Activated T-cell treated with anti-CD3 and anti-CD28 coated beads, Interleukin-2, amount 50 U/mL, for 48 hours (primary cell): ENCODE measurements at regions not wholly inside any gene's neighbourhood (a gene's known extent, or its start where the extent isn't known, plus 50 kb on each side); places are given as distances from the start of the nearest gene placed in this dataset.
"Not testable (repeated sequence)": the region's sequence is repeated elsewhere in the genome, so short reads cannot be mapped to it uniquely, and the experiment has no call there.

ENCODE experiments used
- DNase-seq, 2 experiments: peaks; one replicate each; pipeline ENCODE4 v3.0.0-alpha.2; 2020

DNA sequence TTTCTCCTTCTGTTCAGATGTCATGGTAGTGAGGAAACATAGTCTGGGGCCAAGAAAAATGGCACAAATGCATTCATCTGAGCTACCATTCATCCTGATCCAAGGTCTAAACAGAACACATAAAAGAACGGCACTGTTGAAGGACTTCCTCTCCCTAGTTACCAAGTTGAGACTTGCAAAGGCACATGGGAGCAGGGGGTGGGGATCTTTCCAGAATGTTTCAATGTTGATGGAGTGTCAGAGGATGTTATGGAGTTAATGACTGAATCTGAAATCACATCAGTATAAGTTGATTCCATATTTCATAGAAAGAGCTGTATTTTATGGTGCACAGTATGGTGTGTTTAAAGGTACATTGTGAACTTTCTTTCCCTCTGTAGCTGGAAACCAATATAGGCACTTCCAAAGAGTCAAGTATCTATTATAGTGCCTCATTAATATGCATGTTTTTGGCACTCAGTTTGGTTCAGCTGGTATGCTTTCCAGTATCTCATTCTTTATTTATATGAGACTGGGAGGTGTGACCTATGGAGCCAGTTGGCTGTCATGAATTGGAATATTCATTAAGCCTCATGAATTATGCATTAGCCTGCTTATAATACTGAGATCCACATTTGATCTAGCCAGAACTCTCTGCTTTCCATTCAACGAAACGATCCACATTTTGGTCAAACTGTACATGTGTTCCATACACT lies 603.0 kb downstream of the NR2F1-AS1 start:
- no peak for DNase-seq

DNA sequence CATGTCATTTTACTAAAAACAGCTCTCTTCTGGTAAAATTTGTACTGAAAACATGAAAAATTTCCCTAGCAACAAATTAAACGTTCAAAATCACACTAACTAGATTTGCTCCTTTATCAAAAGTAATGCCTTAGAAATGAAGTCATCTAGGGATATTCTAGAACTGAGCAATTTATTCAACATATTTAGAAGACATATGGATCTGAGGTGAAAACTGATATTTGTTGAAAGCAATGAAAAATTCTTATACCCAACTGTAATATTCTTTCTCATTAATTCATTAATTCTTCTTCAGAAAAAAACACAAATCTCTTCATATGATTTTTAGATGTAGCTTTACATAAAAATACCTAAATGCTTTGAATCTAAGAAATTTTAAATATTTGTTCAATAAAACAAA lies 604.9 kb downstream of the NR2F1-AS1 start:
- no peak for DNase-seq

DNA sequence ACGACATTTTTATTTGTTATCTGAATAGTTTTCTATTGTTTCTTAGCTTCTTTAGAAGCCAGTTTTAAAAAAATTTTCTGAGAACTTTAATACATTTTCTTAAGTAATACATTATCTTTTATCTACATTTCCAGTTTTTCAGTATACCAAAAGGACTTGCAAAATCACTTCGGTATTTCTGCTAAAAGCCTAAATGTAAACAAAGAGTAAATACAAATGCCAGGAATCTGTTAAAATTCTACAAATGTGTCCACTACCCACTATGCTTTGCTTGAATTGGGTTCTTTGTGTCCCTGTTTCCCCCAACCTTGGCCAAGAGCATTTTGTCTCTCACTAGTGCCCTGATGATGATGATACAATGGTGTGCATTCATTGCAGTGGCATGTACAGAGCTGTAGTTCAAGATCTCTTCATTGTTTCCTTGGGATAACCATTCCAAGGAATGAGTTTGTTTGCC lies 611.2 kb downstream of the NR2F1-AS1 start:
- DNase-seq = no peak

DNA sequence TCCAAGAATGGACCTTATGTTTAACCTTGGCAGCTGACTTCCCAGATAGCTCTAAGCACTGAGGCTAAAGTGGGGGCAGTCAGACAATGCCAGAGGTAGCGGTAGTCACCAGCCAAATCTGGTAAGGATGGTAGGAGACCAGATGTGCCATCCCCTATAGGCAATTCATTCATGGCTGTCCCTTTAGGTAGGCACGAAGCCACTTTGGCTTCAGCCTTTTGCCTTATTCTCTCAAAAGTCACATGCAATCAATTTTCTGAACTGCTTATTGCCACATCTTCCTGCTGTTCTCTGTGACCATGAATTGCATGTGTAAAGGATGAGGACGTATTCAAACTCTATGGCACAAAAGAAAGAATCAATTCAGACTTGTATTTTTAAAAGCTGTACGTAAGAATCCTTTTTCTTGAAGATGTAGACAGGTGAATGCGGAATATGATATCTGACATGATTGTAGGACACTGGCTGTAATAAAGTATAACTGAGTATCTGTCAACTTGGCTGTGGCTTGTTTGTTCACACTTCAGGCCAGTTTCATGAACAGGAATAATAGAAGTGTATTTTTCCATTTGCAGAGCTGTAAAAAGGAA lies 611.7 kb downstream of the NR2F1-AS1 start:
- no peak for DNase-seq

DNA sequence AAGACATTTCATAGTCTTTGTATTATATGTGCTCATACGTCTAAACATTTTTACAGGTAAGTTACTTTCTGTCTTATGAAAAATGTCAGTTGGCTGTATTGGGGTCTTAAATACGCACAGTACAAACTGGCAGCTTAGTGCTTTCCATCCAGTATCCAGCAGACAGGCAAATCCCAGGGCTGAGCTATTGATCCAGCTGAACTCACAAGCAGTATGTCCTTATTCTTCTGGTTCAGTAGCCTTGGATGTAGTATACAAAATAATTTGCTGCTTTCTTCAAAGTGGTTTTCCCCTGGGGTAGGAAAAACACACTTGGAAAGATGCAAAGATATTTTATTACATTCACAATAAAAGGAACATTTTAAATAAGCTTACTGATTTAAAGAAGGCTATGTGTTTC lies 617.2 kb downstream of the NR2F1-AS1 start:
- no peak for DNase-seq

DNA sequence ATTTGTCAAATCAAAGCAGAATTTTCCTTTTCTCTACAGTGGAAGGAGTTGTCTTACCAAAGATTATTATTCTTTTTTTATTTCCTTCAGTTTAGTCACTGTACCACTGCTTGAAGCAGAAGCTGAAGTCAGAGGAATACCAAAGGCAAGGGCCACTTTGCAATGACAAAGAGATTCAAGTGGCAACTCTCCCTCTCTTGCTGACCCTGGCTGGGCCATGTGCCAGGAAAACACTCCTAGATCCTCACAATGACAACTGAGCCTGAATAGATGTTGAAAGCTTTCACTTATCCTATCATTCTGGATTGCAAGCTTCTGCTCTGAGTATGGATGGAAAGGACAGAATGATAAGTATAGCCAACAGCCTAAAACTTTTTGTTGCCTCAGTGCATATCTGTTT lies 618.3 kb downstream of the NR2F1-AS1 start:
- DNase-seq = no peak

DNA sequence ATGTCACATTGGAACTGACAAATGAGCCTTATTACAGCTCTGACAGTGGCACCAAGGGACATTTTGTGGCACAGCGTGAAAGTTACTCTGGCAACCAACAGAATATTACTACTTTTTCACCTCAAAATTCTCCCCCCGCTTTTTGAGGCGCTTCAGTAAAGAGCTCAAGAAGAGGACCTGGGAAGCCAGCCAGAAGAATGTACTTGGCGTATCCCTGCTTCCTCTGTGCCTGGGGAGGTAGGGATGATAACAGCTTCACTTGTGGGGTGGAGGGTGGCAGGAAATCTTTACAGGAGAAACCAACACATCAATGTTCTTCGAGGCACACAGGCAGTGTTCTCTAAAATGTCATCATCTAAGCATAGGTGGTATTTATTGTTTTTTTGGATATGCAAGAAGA lies 624.1 kb downstream of the NR2F1-AS1 start:
- no peak for DNase-seq

DNA sequence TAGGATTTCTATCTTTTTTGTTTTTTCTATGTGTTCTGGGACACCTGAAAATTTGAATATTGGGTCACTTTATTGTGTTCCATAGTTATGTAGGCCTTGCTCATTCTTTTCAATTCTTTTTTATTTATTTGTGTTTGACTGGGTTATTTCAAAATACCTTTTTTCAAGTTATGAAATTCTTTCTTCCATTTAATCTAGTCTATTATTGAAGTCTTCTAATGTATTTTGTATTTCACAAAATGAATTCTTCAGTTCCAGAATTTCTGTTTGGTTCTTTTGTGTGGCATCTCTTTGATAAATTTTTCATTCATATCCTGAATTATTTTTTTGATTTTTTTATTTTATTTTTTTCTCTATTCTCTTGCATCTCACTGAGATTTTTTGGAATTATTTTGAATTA lies 628.8 kb downstream of the NR2F1-AS1 start:
- no peak for DNase-seq

DNA sequence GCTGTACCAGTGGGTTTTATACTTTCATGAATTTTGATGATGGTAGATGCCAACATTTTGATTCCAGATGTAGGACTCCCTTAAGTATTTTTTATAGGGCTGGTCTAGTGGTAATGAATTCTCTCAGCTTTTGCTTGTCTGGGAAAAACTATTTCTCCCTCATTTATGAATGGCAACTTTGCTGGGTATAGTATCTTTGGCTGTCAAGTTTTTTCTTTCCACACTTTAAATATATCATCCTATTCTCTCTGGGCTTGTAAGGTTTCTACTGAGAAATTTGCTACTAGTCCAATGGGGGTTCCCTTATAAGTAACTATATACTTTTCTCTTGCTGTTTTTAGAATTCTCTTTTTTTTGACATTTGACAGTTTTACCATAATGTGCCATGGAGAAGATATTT lies 629.3 kb downstream of the NR2F1-AS1 start:
- no peak for DNase-seq

DNA sequence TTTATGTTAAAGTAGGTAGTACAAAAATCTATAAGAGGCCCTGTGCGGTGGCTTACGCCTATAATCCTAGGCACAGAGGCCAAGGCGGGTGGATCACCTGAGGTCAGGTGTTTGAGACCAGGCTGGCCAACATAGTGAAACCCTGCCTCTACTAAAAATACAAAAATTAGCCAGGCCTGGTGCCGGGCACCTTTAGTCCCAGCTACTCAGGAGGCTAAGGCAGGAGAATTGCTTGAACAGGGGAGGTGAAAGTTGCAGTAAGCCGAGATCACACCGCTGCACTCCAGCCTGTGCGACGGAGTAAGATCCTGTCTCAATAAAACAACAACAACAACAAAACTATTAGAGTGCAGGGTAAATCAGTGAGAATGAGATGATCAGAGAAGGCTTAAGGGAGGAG lies 634.5 kb downstream of the NR2F1-AS1 start:
- DNase-seq = no peak

DNA sequence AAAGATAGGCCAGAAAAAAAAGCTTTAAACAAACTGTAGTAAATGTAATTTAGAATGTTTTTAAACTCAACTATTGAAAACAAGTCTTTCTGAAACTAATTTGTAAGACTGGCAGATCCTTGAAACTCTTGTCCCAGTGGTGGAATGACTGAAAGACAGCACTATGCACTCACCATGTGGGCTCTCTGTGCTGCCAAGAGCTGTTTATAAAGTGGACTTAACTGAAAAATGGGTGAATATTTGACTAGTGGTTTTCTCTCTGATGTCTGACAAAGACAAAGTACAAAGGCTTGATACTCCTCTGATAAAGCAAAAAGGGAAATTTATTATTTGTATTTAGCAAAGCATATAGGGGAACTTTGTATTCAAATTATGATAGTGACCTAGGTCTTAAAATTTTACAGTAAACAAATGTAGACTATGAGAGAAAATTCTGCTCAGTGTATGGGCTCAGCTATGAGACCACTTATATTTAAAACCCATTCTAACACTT lies 635.4 kb downstream of the NR2F1-AS1 start:
- DNase-seq = no peak

DNA sequence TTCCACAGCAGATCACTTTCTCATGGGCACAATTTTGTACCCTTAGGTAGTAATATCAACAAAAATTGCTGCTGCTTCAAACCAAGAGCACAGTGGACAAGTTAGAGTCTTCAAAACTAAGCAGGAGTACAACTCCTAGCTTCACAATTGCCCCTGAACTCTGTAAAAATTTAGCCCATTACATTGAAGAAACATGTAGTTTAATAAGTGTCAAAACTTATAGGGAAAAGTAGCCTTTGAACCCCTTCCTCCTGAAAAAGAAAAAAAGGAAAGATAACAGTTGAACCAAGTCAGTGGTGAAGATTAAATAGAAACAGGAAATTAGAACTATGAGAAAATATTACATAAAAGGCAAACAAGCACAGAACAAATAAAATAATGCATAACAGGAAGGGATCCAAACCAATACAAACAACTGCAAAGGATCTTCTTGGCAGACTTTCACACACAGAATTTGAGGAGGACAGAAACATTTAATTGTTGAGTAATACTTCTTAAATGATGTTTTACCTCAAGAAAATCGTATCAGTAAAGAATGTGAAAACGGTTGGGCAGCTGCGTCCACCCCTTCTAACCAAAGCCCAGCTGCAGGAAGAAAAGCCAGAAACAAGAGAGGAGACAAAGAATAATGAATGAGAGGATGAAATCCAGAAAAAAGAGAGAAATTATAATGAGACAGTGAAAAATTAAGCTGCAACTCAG lies 636.0 kb downstream of the NR2F1-AS1 start:
- no peak for DNase-seq

DNA sequence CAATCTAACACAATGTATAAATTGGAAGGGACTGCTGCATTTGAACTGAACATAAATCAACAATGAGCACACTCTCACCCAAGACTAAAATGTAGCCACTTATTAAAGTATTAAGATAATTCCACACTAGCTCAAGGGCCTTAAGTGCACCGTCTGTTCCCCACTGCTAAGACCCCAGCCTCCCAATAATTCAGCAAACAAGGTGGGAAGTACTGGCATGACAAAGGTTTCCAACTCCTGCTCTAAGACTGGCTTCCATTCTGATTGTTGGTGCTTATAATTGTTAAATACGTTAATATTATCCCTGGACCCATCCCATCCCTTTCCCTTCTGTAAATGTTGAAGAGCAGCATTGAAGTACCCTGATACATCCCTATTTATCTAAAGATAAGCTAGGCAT lies 636.7 kb downstream of the NR2F1-AS1 start:
- no peak for DNase-seq

DNA sequence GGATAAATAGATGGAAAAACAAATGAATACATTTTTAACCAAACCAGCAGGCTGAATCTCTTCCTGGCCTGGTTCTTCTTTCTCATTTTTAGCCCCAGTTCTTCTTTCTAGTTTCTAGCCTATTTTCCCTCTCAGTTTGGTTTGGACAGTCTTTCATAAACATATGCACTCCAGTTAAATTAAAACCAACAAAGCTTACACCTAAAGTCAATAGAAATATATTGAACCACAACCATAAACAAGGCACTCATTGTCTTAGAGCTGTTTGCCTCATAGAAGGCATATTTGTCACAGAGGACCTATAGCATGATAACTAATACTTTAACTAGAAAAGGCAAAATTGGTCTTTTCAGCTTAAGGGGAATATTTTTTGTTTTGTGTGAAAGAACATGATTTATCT lies 638.3 kb downstream of the NR2F1-AS1 start:
- no peak for DNase-seq

DNA sequence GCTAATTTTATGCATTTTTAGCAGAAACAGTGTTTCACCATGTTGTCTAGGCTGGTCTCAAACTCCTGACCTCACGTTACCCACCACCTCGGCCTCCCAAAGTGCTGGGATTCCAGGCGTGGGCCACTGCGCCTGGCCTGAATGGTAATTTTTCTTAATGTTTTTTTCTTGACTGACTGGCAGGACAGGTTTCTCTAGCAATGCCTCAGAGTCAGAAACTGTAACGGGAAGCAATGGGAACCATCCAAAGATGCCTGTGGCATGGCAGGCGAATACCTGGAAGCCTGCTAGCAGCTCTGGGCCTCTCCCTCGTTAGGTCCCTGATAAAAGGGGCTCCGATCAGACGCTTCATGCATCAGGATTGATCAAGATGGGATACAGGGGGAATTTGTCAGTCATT lies 639.2 kb downstream of the NR2F1-AS1 start:
- no peak for DNase-seq

DNA sequence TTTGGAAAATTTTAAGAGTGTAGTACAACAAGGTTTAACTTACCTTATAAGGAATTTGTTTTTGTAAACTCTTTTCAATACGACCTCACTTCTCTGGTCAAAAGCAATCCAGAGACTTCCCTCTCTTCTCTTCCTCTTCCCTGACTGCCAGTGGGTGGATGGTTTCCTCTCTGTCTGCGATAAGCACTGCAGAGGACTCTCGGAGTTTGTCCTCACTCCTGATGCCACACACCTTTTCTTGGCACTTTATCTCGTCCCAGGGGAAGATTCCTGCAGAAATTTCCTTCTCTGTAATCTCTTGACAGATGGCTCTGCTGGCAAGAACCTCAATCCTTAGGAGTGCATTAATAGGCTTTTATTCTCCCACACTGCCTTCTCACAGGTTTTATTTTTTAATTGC lies 641.6 kb downstream of the NR2F1-AS1 start:
- DNase-seq = no peak

DNA sequence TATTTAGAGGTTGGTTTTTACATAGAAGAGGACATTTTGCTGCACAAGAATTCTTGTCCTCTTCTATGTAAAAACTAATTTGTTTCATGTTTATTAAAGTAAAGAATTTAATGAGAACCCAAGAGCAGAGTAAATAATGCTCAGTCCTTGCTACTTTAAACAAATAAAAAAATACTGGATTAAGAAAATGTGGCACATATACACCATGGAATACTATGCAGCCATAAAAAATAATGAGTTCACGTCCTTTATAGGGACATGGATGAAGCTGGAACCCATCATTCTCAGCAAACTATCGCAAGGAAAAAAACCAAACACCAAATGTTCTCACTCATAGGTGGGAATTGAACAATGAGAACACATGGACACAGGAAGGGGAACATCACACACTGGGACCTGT lies 643.6 kb downstream of the NR2F1-AS1 start:
- not testable (repeated sequence) for DNase-seq

DNA sequence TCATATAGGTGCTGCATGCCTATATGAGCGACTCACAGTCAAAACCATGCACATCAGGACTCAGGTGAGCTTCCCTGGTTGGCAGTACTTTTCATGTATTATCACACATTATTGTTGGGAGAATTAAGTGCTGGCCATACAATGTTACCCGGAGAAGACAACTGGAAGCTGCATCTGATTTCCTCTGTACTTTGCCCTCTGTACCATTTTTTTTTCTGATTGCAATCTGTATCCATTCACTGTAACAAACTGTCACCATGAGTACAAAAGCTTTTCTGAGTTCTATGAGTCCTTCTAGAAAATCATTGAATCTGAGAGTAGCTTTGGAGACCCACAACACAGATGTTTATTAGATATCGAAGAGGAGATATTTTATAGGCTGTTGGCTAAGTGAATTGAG lies 651.0 kb downstream of the NR2F1-AS1 start:
- DNase-seq = no peak

DNA sequence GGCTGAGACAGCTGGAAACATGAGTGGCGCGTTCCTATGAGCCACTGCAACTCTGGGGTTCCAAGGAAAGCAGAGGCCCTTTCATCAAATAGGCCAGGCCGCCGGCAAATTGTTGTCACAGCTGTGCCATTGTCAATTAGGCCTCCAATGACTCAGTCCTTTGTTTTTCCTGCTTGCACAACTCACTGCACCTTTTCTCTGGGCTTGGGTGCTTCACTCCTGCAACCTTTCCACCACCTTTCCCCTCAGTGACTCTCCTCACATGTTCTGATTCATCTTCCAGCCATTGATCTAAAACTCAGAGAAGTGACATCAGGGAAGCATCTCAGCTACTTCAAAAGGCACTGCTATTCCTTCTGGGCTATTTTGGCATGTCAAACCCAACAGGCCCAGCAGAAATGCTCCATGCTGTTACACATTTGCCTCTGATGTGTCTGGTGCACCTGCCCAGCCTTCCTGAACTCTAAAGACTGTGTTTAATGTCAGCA lies 653.7 kb downstream of the NR2F1-AS1 start:
- no peak for DNase-seq

DNA sequence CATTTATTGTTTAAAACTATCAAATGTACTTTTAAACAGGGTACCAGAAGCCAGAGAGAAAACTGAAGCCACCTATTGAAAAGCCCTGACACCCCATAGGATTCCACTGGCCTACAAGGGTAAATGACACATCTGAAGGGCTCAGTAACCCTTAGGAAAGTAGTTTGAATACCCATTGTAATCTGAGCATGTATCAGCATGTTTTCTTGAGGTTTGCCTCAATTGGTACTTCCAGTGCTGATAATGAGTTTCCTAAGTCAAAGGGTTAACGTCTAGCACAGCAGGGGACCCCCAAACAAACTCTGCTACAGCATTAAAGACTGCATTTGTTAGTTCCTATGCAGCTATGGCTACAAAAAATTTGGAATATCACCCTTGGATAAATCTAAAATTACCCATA lies 657.1 kb downstream of the NR2F1-AS1 start:
- DNase-seq = no peak

DNA sequence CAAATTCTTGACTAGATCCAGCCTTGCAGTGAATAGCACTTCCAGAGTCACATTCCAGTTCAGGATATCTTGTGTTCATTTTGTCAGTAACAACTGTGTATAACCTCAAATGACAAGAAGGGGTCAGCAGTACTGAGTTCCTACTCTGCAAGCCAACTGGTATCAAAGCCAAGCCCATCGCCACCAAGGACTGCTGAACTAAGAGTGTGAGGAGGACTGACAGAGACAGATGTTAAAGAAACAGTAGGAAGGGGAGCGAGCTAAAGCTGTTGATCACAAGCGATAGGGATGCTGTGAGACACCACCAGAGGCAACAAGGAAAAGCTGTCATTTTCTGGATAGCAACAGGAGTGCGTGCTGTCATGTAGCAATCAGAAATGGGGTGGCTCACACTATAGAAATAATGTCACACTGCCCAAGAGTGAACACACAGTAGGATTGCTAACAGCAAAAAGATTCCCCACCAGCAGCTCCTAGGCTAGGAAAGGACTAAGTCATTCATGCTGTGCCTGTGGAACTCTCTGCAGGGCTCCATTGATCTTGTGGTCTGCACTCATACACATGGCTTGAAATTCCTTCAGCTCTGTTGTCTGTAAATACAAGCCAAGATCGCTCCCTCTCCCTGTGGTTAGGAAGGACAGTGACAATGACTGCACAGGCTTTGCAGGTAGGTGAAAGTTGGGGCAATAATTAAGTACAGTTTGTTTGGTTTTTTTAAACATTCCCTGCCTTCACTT lies 658.6 kb downstream of the NR2F1-AS1 start:
- DNase-seq = no peak

DNA sequence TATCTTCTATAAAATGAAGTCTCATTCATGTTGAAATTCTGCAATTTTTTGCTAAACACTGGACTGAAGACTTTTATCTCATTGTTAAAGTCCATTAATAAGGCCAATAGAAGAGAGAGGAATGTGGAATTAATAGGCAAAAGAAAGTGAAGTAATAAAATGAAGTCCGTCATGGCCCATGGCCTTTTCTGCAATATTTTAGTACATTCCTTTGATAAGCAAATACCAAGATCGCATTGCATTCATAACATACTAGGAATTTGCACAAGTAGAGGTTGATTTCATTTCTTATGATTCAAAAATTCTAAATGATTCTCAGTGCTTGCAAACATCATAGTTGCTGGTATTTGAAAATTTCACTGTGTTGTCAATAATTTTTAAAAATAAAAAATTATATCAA lies 664.0 kb downstream of the NR2F1-AS1 start:
- DNase-seq = no peak

DNA sequence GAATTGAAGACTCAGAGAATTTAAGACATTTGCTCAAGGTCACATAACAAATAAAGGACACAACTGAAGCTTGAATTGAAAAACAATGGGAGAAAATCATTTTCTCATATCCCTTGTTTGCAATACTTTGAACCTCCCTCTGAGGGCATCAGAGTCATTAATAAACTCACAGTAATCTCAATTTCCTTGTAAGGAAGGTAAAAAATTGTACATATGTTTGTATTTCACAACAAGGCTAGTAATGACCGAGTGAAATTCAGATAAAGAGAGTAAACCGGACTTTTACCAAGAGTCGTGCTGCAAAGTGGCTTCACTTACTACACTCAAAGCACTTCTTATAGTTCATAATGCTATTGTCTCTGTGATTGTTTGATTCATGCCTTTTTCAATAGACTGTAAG lies 665.0 kb downstream of the NR2F1-AS1 start:
- no peak for DNase-seq
